WERI-Rb-1 (cell line): ENCODE measurements at regions not wholly inside any gene's neighbourhood (a gene's known extent, or its start where the extent isn't known, plus 50 kb on each side); places are given as distances from the start of the nearest gene placed in this dataset.

Source experiments
- DNase-seq: peaks from one replicate; pipeline ENCODE4 v3.0.0-alpha.2; 2020
- H3K27ac ChIP-seq: fragments of 250-450 bp; sonication (Bioruptor Pico); 2 replicates; pipeline ENCODE4 v1.5.1; 2020; ENCODE audit warnings: mild to moderate bottlenecking, moderate library complexity
- H3K27me3 ChIP-seq: fragments of 250-450 bp; sonication (Bioruptor Pico); 2 replicates; pipeline ENCODE4 v1.5.1; 2021; ENCODE audit warnings: mild to moderate bottlenecking, low read depth, moderate library complexity; ENCODE audit not compliant: insufficient read depth, severe bottlenecking
- H3K36me3 ChIP-seq: fragments of 250-450 bp; sonication (Bioruptor Pico); 2 replicates; pipeline ENCODE4 v1.5.1; 2020; ENCODE audit warnings: mild to moderate bottlenecking, moderate library complexity
- H3K4me3 ChIP-seq: 2 replicates; pipeline ENCODE4 v1.5.1; 2011; ENCODE audit warnings: low read depth, mild to moderate bottlenecking, control low read depth, low read length
- H3K9me3 ChIP-seq: fragments of 250-450 bp; sonication (Bioruptor Pico); 2 replicates; pipeline ENCODE4 v1.5.1; 2021; ENCODE audit warnings: mild to moderate bottlenecking, moderate library complexity; ENCODE audit not compliant: severe bottlenecking
- TF ChIP-seq, protein P1 (sequence below): IDR thresholded peaks from 2 replicates; pipeline ENCODE4 v1.5.1; 2011; ENCODE audit warnings: low read depth, mild to moderate bottlenecking, control low read depth, inconsistent platforms, low read length

DNA sequence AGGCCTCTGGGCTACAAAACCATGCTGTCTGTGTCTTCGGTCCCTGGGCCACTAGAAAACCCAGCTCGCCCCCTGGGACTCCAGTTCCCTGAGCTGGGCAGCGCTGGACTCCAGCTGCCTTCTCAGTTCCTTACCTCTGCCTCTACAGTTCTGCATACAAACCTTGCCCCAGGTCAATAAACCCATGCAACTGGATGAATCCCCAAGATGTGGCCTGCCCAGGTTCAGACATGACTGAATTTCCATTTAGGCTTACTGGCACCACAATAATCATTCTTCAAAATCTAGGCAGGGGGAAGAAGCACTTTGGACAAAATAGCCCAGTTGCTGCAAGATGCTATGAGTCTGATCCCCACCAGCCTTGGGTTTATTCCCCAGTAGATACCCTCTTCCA lies 159.5 kb downstream of the RRAGC start:
- H3K9me3 ChIP-seq = no peaks in the 10 kb centered on the region
- H3K36me3 ChIP-seq = no peaks in the 10 kb centered on the region
- DNase-seq = no peak
- H3K27ac ChIP-seq = no peak overlapping the region
- H3K4me3 ChIP-seq = no peak overlapping the region
- no peaks in the 10 kb centered on the region for H3K27me3 ChIP-seq
- TF ChIP-seq, protein P1, sequence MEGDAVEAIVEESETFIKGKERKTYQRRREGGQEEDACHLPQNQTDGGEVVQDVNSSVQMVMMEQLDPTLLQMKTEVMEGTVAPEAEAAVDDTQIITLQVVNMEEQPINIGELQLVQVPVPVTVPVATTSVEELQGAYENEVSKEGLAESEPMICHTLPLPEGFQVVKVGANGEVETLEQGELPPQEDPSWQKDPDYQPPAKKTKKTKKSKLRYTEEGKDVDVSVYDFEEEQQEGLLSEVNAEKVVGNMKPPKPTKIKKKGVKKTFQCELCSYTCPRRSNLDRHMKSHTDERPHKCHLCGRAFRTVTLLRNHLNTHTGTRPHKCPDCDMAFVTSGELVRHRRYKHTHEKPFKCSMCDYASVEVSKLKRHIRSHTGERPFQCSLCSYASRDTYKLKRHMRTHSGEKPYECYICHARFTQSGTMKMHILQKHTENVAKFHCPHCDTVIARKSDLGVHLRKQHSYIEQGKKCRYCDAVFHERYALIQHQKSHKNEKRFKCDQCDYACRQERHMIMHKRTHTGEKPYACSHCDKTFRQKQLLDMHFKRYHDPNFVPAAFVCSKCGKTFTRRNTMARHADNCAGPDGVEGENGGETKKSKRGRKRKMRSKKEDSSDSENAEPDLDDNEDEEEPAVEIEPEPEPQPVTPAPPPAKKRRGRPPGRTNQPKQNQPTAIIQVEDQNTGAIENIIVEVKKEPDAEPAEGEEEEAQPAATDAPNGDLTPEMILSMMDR = no peak

- H3K27me3 ChIP-seq = no peaks in the 10 kb centered on the region
- no peak overlapping the region for H3K27ac ChIP-seq
- DNase-seq = no peak
- TF ChIP-seq, protein P1 = no peak
- H3K36me3 ChIP-seq = no peaks in the 10 kb centered on the region
- no peaks in the 10 kb centered on the region for H3K9me3 ChIP-seq
- no peak overlapping the region for H3K4me3 ChIP-seq
Measured at GRCh38 chr1:38699330-38700076, 160.1 kb downstream of the RRAGC start.

GRCh38 chr1:38697387-38697786 lies 162.2 kb downstream of the RRAGC start:
- no peak for DNase-seq
- TF ChIP-seq, protein P1 = no peak
- Histone ChIP-seq H3K36me3 (no peaks in the 10 kb centered on the region), H3K27ac (no peak overlapping the region), H3K27me3 (no peaks in the 10 kb centered on the region), H3K4me3 (no peak overlapping the region), H3K9me3 (no peaks in the 10 kb centered on the region)

DNA sequence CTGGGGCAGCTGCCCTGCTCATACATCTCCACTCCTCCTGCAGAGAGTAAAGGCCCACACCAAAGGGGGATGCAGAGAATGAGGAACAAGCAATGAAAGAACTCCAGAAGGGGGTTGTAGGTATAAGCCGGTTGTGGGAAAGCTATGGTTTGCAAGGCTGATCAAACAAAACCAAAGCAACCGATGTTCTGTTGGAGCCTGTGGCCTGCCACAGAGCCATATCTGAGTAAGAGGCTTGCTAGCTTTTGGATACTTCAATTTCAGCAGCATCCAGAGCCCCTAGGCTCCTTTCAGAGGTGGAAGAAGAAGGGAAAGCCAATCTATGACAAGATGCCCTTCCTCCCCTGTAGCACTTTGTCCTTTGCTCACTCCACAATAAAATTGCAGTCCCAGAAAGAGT lies 163.2 kb downstream of the RRAGC start:
- H3K27ac ChIP-seq = no peak overlapping the region
- H3K36me3 ChIP-seq = no peaks in the 10 kb centered on the region
- H3K9me3 ChIP-seq = no peaks in the 10 kb centered on the region
- no peak for DNase-seq
- TF ChIP-seq, protein P1 = no peak
- no peak overlapping the region for H3K4me3 ChIP-seq
- H3K27me3 ChIP-seq = no peaks in the 10 kb centered on the region

DNA sequence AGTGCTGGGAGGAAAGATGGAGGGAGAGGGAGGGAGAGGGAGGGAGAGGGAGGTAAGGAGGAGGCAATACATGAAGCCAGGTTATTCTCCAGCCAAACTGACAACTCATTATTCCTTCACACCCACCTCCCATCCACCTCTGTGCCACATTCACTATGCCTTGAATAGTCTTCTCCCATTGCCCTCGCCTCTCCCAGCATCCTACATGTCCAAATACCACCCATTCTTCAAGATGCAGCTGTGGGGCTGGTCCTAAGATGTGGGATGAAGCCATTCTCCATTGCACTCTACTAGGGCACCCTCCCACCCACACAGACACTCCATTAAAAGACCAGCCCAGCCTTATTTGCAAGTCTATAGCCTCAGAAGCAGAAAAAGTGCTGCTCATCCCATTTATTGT lies 165.8 kb downstream of the RRAGC start:
- no peaks in the 10 kb centered on the region for H3K9me3 ChIP-seq

More for the DNA sequence above, 165.8 kb downstream of the RRAGC start:
- TF ChIP-seq, protein P1 = no peak
- Histone ChIP-seq H3K36me3 (no peaks in the 10 kb centered on the region), H3K4me3 (no peak overlapping the region), H3K27me3 (no peaks in the 10 kb centered on the region), H3K27ac (no peak overlapping the region)
- no peak for DNase-seq
